Activated CD4-positive, alpha-beta T cell treated with anti-CD3 and anti-CD28 coated beads for 36 hours (primary cell): ENCODE measurements at regions not wholly inside any gene's neighbourhood (a gene's known extent, or its start where the extent isn't known, plus 50 kb on each side); places are given as distances from the start of the nearest gene placed in this dataset.

ENCODE experiments used
- ATAC-seq: fragments of 200-7000 bp; cut with Tn5 transposase; one replicate; pipeline ENCODE4 v1.10.0; 2021; ENCODE audit warnings: mild to moderate bottlenecking, moderate library complexity
- CTCF ChIA-PET: fragments of 350-600 bp; sonication (Branson Sonifier 250); formaldehyde crosslinking; loops from one replicate; lab custom pipeline; 2021; ENCODE audit warnings: antibody characterized with exemption; lab: Charles Lee
- POLR2A ChIA-PET: fragments of 350-600 bp; sonication (Branson Sonifier 250); formaldehyde crosslinking; loops from one replicate; lab custom pipeline; 2021; ENCODE audit warnings: antibody characterized with exemption, inconsistent platforms; lab: Charles Lee
- DNase-seq: peaks from one replicate; pipeline ENCODE4 v3.0.0-alpha.2; 2020
- H3K27ac Mint-ChIP-seq: one replicate; pipeline ENCODE4 v1.8.0; 2021; ENCODE audit warnings: mixed read lengths
- H3K27me3 Mint-ChIP-seq: one replicate; pipeline ENCODE4 v1.8.0; 2021; ENCODE audit warnings: mixed read lengths
- H3K36me3 Mint-ChIP-seq: one replicate; pipeline ENCODE4 v1.8.0; 2021; ENCODE audit warnings: low read depth, mixed read lengths
- H3K4me1 Mint-ChIP-seq: one replicate; pipeline ENCODE4 v1.8.0; 2021; ENCODE audit warnings: mixed read lengths
- H3K4me3 Mint-ChIP-seq: one replicate; pipeline ENCODE4 v1.8.0; 2021; ENCODE audit warnings: mild to moderate bottlenecking, moderate library complexity, mixed read lengths
- H3K9me3 Mint-ChIP-seq: one replicate; pipeline ENCODE4 v1.8.0; 2021; ENCODE audit warnings: low read depth, mixed read lengths
- intact Hi-C, 2 experiments: fragments of 100-400 bp; cut with DNase I in 1 of 2; cut with micrococcal nuclease in 1 of 2; formaldehyde crosslinking; loops; one replicate each; pipeline versions ENCODE4 v1.14.2 to v1.15.1; 2022 to 2024; cut with DNase I, micrococcal nuclease

- ChIA-PET CTCF (no interaction called here), POLR2A (no interaction called here)
- H3K27ac Mint-ChIP-seq, result no peak overlapping the region
- no peaks in the 10 kb centered on the region for H3K27me3 Mint-ChIP-seq
- ATAC-seq (no peak), DNase-seq (no peak)
- H3K36me3 Mint-ChIP-seq, result no peaks in the 10 kb centered on the region
- intact Hi-C loops, result no loop called here
- peaks cover 2% of the 10 kb centered on the region for H3K9me3 Mint-ChIP-seq
- H3K4me3 Mint-ChIP-seq, result no peak overlapping the region
- no peaks in the 10 kb centered on the region for H3K4me1 Mint-ChIP-seq
These were observed 492.7 kb upstream of the MGAT4C start for GRCh38 chr12:86748894-86749293.

GRCh38 chr12:86744547-86745212 is 488.5 kb upstream of the MGAT4C start:
- Mint-ChIP-seq H3K9me3 (peaks cover 2% of the 10 kb centered on the region), H3K4me1 (no peaks in the 10 kb centered on the region), H3K36me3 (no peaks in the 10 kb centered on the region), H3K27me3 (no peaks in the 10 kb centered on the region), H3K27ac (no peak overlapping the region), H3K4me3 (no peak overlapping the region)
- CTCF ChIA-PET, result no interaction called here
- DNase-seq (no peak), ATAC-seq (no peak)
- intact Hi-C loops, result no loop called here
- POLR2A ChIA-PET, result no interaction called here

GRCh38 chr12:86743875-86744536 is 487.8 kb upstream of the MGAT4C start:
- H3K36me3 Mint-ChIP-seq, result no peaks in the 10 kb centered on the region
- ChIA-PET POLR2A (no interaction called here), CTCF (no interaction called here)
- H3K4me1 Mint-ChIP-seq, result no peaks in the 10 kb centered on the region
- H3K27me3 Mint-ChIP-seq, result no peaks in the 10 kb centered on the region
- ATAC-seq (no peak), DNase-seq (no peak)
- no peak overlapping the region for H3K4me3 Mint-ChIP-seq
- no peak overlapping the region for H3K27ac Mint-ChIP-seq
- intact Hi-C loops, result no loop called here
- H3K9me3 Mint-ChIP-seq, result peaks cover 2% of the 10 kb centered on the region

- H3K27me3 Mint-ChIP-seq, result no peaks in the 10 kb centered on the region
- POLR2A ChIA-PET, result no interaction called here
These were observed 485.3 kb upstream of the MGAT4C start for GRCh38 chr12:86741531-86741930.

GRCh38 chr12:86735851-86736250 is 479.7 kb upstream of the MGAT4C start:
- intact Hi-C loops, result no loop called here
- Mint-ChIP-seq H3K27me3 (no peaks in the 10 kb centered on the region), H3K4me3 (no peak overlapping the region), H3K9me3 (peaks cover 4% of the 10 kb centered on the region), H3K4me1 (no peaks in the 10 kb centered on the region), H3K36me3 (no peaks in the 10 kb centered on the region), H3K27ac (no peak overlapping the region)
- DNase-seq (no peak), ATAC-seq (no peak)
- POLR2A ChIA-PET, result no interaction called here
- CTCF ChIA-PET, result no interaction called here

More at GRCh38 chr12:86741531-86741930, 485.3 kb upstream of the MGAT4C start:
- CTCF ChIA-PET, result no interaction called here
- H3K4me3 Mint-ChIP-seq, result no peak overlapping the region
- no peak for DNase-seq
- intact Hi-C loops, result no loop called here
- H3K27ac Mint-ChIP-seq, result no peak overlapping the region
- H3K36me3 Mint-ChIP-seq, result no peaks in the 10 kb centered on the region
- no peaks in the 10 kb centered on the region for H3K4me1 Mint-ChIP-seq
- ATAC-seq, result no peak
- peaks cover 1% of the 10 kb centered on the region for H3K9me3 Mint-ChIP-seq

- Mint-ChIP-seq H3K36me3 (no peaks in the 10 kb centered on the region), H3K4me3 (no peak overlapping the region), H3K4me1 (no peaks in the 10 kb centered on the region), H3K9me3 (peaks cover 4% of the 10 kb centered on the region), H3K27ac (no peak overlapping the region), H3K27me3 (no peaks in the 10 kb centered on the region)
- ATAC-seq (no peak), DNase-seq (no peak)
- ChIA-PET CTCF (no interaction called here), POLR2A (no interaction called here)
- intact Hi-C loops, result no loop called here
These were observed 478.9 kb upstream of the MGAT4C start for GRCh38 chr12:86735072-86735471.

- Mint-ChIP-seq H3K4me1 (no peaks in the 10 kb centered on the region), H3K27ac (no peak overlapping the region), H3K27me3 (no peaks in the 10 kb centered on the region), H3K9me3 (peaks cover 4% of the 10 kb centered on the region), H3K4me3 (no peak overlapping the region), H3K36me3 (no peaks in the 10 kb centered on the region)
- DNase-seq, result no peak
- ATAC-seq, result no peak
- intact Hi-C loops, result no loop called here
- ChIA-PET CTCF (interaction anchor here (0.6 kb wide), 1 partner anchor 1133 kb away, joined by 5 read pairs; no protein-coding TSS in a partner anchor), POLR2A (no interaction called here)
These were observed 474.0 kb upstream of the MGAT4C start for GRCh38 chr12:86730233-86730632.

- Mint-ChIP-seq H3K27me3 (no peaks in the 10 kb centered on the region), H3K4me1 (no peaks in the 10 kb centered on the region), H3K9me3 (peaks cover 4% of the 10 kb centered on the region), H3K27ac (no peak overlapping the region), H3K4me3 (no peak overlapping the region), H3K36me3 (no peaks in the 10 kb centered on the region)
- ChIA-PET POLR2A (no interaction called here), CTCF (no interaction called here)
- ATAC-seq, result no peak
- intact Hi-C loops, result no loop called here
- no peak for DNase-seq
These were observed 473.5 kb upstream of the MGAT4C start for GRCh38 chr12:86729739-86730138.

GRCh38 chr12:86727160-86727559 is 471.0 kb upstream of the MGAT4C start:
- Mint-ChIP-seq H3K27me3 (no peaks in the 10 kb centered on the region), H3K36me3 (no peaks in the 10 kb centered on the region), H3K9me3 (no peaks in the 10 kb centered on the region), H3K27ac (no peak overlapping the region), H3K4me1 (no peaks in the 10 kb centered on the region), H3K4me3 (no peak overlapping the region)
- ATAC-seq, result no peak
- DNase-seq, result no peak
- intact Hi-C loops, result no loop called here
- POLR2A ChIA-PET, result no interaction called here
- CTCF ChIA-PET, result no interaction called here

- Mint-ChIP-seq H3K27me3 (no peaks in the 10 kb centered on the region), H3K4me3 (no peak overlapping the region), H3K9me3 (peaks cover 3% of the 10 kb centered on the region), H3K27ac (no peak overlapping the region), H3K4me1 (no peaks in the 10 kb centered on the region), H3K36me3 (no peaks in the 10 kb centered on the region)
- ATAC-seq, result no peak
- intact Hi-C loops, result no loop called here
- ChIA-PET POLR2A (no interaction called here), CTCF (no interaction called here)
- no peak for DNase-seq
These were observed 468.5 kb upstream of the MGAT4C start for GRCh38 chr12:86724716-86725115.

- H3K27ac Mint-ChIP-seq, result no peak overlapping the region
- ChIA-PET CTCF (no interaction called here), POLR2A (no interaction called here)
- DNase-seq (no peak), ATAC-seq (no peak)
- H3K9me3 Mint-ChIP-seq, result peaks cover 3% of the 10 kb centered on the region
- intact Hi-C loops, result no loop called here
- H3K36me3 Mint-ChIP-seq, result no peaks in the 10 kb centered on the region
- no peaks in the 10 kb centered on the region for H3K27me3 Mint-ChIP-seq
- H3K4me3 Mint-ChIP-seq, result no peak overlapping the region
- no peaks in the 10 kb centered on the region for H3K4me1 Mint-ChIP-seq
These were observed 467.1 kb upstream of the MGAT4C start for GRCh38 chr12:86723326-86723725.

- ATAC-seq (no peak), DNase-seq (no peak)
- Mint-ChIP-seq H3K36me3 (no peaks in the 10 kb centered on the region), H3K27ac (no peak overlapping the region), H3K9me3 (peaks cover 3% of the 10 kb centered on the region), H3K4me3 (no peak overlapping the region), H3K27me3 (no peaks in the 10 kb centered on the region), H3K4me1 (no peaks in the 10 kb centered on the region)
- intact Hi-C loops, result no loop called here
- ChIA-PET CTCF (no interaction called here), POLR2A (no interaction called here)
These were observed 465.7 kb upstream of the MGAT4C start for GRCh38 chr12:86721713-86722397.
